ENCODE measurements at regions not wholly inside any gene's neighbourhood (a gene's known extent, or its start where the extent isn't known, plus 50 kb on each side); places are given as distances from the start of the nearest gene placed in this dataset.

DNA sequence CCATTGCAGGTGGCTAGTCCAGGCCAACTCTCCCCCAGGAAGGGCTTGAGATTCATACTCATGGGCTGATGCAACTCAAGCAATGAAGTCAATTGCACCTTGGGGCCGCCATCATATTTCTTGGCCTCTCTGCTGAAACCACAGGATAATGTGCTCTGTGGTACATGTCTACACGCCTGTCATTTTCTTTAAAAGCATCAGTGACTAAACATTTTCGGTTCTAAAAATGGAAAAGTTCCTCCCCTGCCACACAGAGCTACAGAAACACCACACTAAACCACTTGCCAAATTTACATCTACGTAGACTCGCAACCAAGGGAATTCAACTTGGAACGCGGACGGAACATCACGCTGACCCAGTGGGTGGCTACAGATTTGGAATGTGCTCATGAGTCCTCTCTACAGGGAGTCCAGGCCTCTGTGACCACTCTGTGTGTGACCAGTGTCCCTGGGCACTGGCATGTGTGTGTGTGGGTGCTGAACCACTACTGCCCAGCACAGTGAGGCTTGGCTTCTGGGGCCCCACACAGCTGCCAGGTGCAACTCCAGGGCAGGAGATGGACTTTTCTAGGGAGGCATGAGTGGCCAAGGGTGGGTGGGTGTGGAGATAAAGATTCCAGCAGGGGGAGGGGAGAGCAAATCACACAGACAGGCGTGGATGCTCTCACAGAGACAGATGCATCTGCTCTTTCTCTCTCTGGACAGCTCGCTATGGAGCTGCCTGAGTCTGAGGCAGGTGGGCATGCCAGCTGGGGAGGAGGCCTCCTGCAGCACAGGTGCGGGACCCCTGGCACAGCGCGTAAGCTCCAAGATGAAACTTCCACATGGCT lies 261.9 kb downstream of the CTTN start:
- TF ChIP-seq FOXK2 (IDR thresholded peaks at IDR 0.05) (no peak), BHLHE40 (IDR thresholded peaks at IDR 0.05; ENCODE audit: borderline replicate concordance) (no peak), L3MBTL2 (conservative IDR thresholded peaks at IDR 0.05) (no peak), FOXM1 (IDR thresholded peaks at IDR 0.05; ENCODE audit: borderline replicate concordance) (no peak), SP1 (IDR thresholded peaks at IDR 0.05) (no peak), TARDBP (IDR thresholded peaks at IDR 0.05) (no peak)

All from HEK293T (cell line).